GM18498 (cell line): ENCODE measurements at regions not wholly inside any gene's neighbourhood (a gene's known extent, or its start where the extent isn't known, plus 50 kb on each side); places are given as distances from the start of the nearest gene placed in this dataset.
"Not testable (repeated sequence)": the region's sequence is repeated elsewhere in the genome, so short reads cannot be mapped to it uniquely, and the experiment has no call there.

Experiments used
- ATAC-seq: cut with Tn5 transposase; IDR thresholded peaks from one replicate; pipeline ENCODE4 v1.9.1; 2021; ENCODE audit warnings: mild to moderate bottlenecking, moderate library complexity; ENCODE audit not compliant: unreplicated experiment

DNA sequence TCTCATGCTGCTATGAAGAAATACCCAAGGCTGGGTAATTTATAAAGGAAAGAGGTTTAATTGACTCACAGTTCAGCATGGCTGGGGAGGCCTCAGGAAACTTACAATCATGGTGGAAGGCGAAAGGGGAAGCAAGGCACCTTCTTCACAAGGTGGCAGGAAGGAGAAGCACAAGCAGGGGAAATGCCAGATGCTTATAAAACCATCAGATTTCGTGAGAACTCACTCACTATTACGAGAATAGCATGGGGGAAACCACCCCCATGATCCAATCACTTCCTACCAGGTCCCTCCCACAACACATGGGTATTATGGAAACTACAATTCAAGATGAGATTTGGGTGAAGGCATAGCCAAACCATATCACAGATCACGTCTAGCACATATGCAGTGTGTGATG is 61.8 kb upstream of the MARCKS start:
- not testable (repeated sequence) for ATAC-seq

DNA sequence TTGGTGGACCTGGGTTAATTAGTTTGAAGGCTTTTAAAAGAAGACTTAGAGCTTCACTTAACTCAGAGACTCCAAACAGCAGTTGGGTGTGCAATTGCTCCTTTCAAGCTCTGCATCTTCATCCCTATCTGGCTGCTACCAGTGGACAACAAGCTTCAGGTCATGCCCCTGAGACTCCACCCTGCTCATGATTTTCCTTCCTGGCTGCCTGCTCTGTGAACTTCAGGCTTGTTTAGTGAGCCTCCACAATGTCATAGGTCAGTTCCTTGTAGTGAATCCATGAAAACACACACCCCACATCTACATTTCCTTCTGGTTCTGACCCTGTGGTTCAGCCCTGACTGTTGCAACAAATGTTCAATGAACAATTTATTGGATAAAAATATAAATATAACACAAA is 61.1 kb upstream of the MARCKS start:
- ATAC-seq = no peak

DNA sequence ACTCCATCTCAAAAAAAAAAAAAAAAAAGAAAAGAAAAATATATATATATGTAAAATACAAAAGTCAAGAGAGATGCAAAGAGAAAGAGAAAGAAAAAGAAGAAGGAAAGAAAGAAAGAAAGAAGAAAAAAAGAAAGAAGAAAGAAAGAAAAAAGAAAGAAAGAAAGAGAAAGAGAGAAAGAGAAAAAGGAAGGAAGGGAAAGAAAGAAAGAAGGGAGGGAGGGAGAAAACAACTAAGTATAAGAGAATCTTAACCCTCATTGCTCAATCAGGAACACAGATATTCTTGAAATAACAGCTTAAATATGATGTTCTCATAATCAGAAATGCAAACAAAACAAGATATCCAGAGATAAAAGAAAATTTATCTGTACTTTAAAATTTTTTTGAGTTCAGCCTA is 54.4 kb upstream of the MARCKS start:
- ATAC-seq = no peak

DNA sequence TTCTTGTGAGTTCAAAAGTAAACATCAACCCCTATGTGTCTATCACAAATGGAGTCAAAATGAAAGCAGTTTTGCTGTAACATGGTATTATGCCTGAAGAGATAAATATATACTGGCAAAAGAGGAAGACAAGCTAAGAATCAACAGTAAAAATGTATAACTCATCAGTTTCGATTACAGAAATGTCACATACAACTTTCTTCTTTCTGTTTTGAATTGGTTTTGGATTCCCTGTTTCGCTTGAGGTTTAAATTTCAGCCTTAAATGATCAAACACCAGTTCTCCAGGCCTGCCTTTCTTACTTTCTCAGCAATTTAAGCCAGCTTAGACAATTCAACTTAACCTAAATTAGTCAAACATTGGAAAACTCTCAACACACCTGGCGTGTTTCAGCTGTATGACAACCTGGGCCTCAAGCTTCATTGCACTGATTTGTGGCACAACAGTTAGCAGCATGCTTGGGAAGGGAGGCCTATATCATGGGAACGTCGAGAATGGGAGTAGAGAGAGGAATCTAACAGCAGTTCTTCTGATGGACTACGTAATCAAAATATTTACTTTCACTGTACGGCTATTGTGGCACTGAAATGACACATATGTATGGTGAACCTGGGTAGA is 51.9 kb upstream of the MARCKS start:
- ATAC-seq = peak; percentile 88

DNA sequence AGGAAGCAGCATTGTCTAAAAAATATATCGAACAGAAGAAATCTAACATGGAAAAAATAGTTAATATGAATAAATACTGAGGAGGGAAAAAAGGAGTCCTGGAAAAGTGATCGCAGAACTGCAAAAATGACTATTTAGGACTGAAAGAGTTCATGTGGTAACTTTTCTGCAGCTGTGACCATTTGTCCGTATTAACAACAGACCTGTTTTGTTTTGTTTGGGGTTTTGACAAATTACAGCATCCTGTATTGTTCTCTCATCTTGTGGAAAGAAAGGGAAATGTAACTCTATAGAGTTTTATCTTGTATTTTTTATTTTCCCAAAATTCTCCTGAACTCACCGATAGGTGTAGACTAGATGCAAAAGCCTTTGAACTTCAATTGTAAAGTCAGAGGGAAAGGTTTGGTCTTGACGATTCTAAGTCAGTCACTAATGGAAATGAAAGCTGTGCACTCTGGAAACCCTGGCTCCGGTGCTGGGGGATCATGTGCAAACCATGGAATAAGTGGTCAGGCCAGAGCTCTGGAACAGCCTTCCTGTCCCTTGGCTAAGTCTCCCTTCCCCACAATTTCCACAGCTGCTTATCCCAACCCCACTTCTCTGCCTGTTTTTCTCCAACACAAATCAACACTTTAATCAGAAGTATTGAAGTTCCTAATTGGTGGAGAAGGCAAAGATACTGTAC is 51.2 kb upstream of the MARCKS start:
- no peak for ATAC-seq
